Fibroblast of lung (primary cell): ENCODE measurements at regions not wholly inside any gene's neighbourhood (a gene's known extent, or its start where the extent isn't known, plus 50 kb on each side); places are given as distances from the start of the nearest gene placed in this dataset.

ENCODE experiments used
- EZH2 ChIP-seq: IDR thresholded peaks from 2 replicates; pipeline ENCODE4 v1.5.1; 2012; ENCODE audit warnings: low read length, control low read depth, mild to moderate bottlenecking; ENCODE audit errors: missing control alignments
- TF ChIP-seq, protein P1 (sequence below), 2 donors: IDR thresholded peaks in 1 of 2; conservative IDR thresholded peaks in 1 of 2; 1 replicate in 1 of 2; 2 replicates in 1 of 2; pipeline ENCODE4 v1.5.1; 2011 to 2012; ENCODE audit warnings: low read length in 2 of 2, control low read depth in 1 of 2, inconsistent platforms in 1 of 2, low read depth in 1 of 2, mild to moderate bottlenecking in 1 of 2

DNA sequence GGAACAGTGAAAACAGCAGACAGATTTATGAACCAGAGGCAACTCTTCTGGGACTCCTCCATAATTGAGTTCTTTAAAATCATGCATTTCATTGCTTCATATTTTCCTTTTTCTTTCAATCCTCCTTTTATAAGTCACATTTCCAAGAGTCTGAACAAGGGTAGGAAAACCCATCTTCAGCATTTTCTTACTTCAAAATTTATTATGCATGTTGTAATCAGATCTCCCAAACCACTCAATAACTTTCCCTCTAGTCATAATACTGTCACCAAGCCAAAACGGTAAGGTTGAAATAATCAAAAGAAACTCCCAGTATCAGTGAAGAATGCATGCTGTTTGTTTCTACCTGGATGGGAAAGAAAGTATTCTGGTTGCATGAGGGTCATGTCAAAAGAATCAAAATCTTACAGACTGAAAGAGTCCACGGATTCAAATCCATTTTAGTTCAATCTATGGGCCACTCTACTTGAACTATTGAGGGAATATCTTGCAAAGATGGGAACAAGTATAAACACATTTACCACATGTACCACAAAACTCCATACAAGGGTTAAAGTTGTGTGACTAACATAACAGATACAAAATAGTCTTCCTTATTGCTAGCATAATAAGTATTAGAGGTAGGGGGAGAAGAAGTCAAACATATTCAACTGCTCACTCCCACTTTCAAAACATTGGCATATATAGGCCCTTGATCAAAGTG, 797.3 kb downstream of the MAT2B start:
- TF ChIP-seq, protein P1, sequence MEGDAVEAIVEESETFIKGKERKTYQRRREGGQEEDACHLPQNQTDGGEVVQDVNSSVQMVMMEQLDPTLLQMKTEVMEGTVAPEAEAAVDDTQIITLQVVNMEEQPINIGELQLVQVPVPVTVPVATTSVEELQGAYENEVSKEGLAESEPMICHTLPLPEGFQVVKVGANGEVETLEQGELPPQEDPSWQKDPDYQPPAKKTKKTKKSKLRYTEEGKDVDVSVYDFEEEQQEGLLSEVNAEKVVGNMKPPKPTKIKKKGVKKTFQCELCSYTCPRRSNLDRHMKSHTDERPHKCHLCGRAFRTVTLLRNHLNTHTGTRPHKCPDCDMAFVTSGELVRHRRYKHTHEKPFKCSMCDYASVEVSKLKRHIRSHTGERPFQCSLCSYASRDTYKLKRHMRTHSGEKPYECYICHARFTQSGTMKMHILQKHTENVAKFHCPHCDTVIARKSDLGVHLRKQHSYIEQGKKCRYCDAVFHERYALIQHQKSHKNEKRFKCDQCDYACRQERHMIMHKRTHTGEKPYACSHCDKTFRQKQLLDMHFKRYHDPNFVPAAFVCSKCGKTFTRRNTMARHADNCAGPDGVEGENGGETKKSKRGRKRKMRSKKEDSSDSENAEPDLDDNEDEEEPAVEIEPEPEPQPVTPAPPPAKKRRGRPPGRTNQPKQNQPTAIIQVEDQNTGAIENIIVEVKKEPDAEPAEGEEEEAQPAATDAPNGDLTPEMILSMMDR (conservative IDR thresholded peaks at IDR 0.05 in 1 of 2, IDR thresholded peaks at IDR 0.05 in 1 of 2; ENCODE audit: low read depth in 1 of 2, low read length in 2 of 2), result no peak
- TF ChIP-seq EZH2, result no peak
